Nephron progenitor cell (in vitro differentiated cells): ENCODE measurements at regions not wholly inside any gene's neighbourhood (a gene's known extent, or its start where the extent isn't known, plus 50 kb on each side); places are given as distances from the start of the nearest gene placed in this dataset.
A peak's percentile ranks its signal among the peaks of the same experiment; 100 is the strongest.

Experiments
- DNase-seq: peaks from one replicate; pipeline ENCODE4 v3.0.0; 2021
- H3K27ac Mint-ChIP-seq: 2 replicates; pipeline ENCODE4 v1.8.0; 2021; ENCODE audit warnings: mild to moderate bottlenecking, moderate library complexity, mixed read lengths
- H3K27me3 Mint-ChIP-seq: 2 replicates; pipeline ENCODE4 v1.8.0; 2021; ENCODE audit warnings: mild to moderate bottlenecking, low read depth, mixed read lengths; ENCODE audit not compliant: poor library complexity
- H3K36me3 Mint-ChIP-seq: 2 replicates; pipeline ENCODE4 v1.8.0; 2021; ENCODE audit warnings: low read depth, mixed read lengths
- H3K4me1 Mint-ChIP-seq: 2 replicates; pipeline ENCODE4 v1.8.0; 2021; ENCODE audit warnings: mixed read lengths
- H3K4me3 Mint-ChIP-seq: 2 replicates; pipeline ENCODE4 v1.8.0; 2021; ENCODE audit warnings: mild to moderate bottlenecking, moderate library complexity, mixed read lengths
- H3K9me3 Mint-ChIP-seq: 2 replicates; pipeline ENCODE4 v1.8.0; 2021; ENCODE audit warnings: mild to moderate bottlenecking, moderate library complexity, mixed read lengths
- CTCF ChIP-seq: fragments of 200-600 bp; sonication (generic); IDR thresholded peaks from 2 replicates; pipeline ENCODE4 v1.5.0; 2021; ENCODE audit warnings: antibody characterized with exemption

- no peak for DNase-seq
Measured at GRCh38 chr7:131223151-131223550, 104.5 kb upstream of the MKLN1 start.

GRCh38 chr7:131224996-131225395 lies 102.7 kb upstream of the MKLN1 start:
- no peak for TF ChIP-seq CTCF
- H3K27ac Mint-ChIP-seq, result peak overlapping the region; percentile 41
- no peak overlapping the region for H3K4me3 Mint-ChIP-seq
- no peak for DNase-seq
- no peaks in the 10 kb centered on the region for H3K36me3 Mint-ChIP-seq
- H3K27me3 Mint-ChIP-seq, result peaks cover 8% of the 10 kb centered on the region
- H3K9me3 Mint-ChIP-seq, result peaks cover 9% of the 10 kb centered on the region
- peaks cover 20% of the 10 kb centered on the region for H3K4me1 Mint-ChIP-seq

More at GRCh38 chr7:131223151-131223550, 104.5 kb upstream of the MKLN1 start:
- Mint-ChIP-seq H3K4me3 (no peak overlapping the region), H3K9me3 (peaks cover 9% of the 10 kb centered on the region), H3K4me1 (peaks cover 24% of the 10 kb centered on the region), H3K36me3 (no peaks in the 10 kb centered on the region), H3K27me3 (peaks cover 8% of the 10 kb centered on the region), H3K27ac (no peak overlapping the region)
- no peak for TF ChIP-seq CTCF

GRCh38 chr7:131225619-131226513 lies 101.8 kb upstream of the MKLN1 start:
- no peak for TF ChIP-seq CTCF
- no peak for DNase-seq

GRCh38 chr7:131226514-131226865 lies 101.2 kb upstream of the MKLN1 start:
- Mint-ChIP-seq H3K36me3 (no peaks in the 10 kb centered on the region), H3K27ac (no peak overlapping the region), H3K4me1 (peaks cover 20% of the 10 kb centered on the region), H3K27me3 (peaks cover 8% of the 10 kb centered on the region), H3K9me3 (peaks cover 9% of the 10 kb centered on the region), H3K4me3 (no peak overlapping the region)
- no peak for DNase-seq
- no peak for TF ChIP-seq CTCF

More at GRCh38 chr7:131225619-131226513, 101.8 kb upstream of the MKLN1 start:
- peaks cover 9% of the 10 kb centered on the region for H3K9me3 Mint-ChIP-seq
- H3K4me1 Mint-ChIP-seq, result peaks cover 20% of the 10 kb centered on the region
- peaks cover 8% of the 10 kb centered on the region for H3K27me3 Mint-ChIP-seq
- H3K27ac Mint-ChIP-seq, result no peak overlapping the region
- H3K4me3 Mint-ChIP-seq, result no peak overlapping the region
- H3K36me3 Mint-ChIP-seq, result no peaks in the 10 kb centered on the region

- Mint-ChIP-seq H3K27ac (peak overlapping the region; percentile 68), H3K36me3 (no peaks in the 10 kb centered on the region), H3K4me3 (no peak overlapping the region), H3K27me3 (peaks cover 9% of the 10 kb centered on the region), H3K9me3 (peaks cover 9% of the 10 kb centered on the region), H3K4me1 (peaks cover 5% of the 10 kb centered on the region)
- no peak for TF ChIP-seq CTCF
- no peak for DNase-seq
Measured at GRCh38 chr7:131231381-131232220, 96.1 kb upstream of the MKLN1 start.
